HepG2 (cell line): ENCODE measurements at regions not wholly inside any gene's neighbourhood (a gene's known extent, or its start where the extent isn't known, plus 50 kb on each side); places are given as distances from the start of the nearest gene placed in this dataset.
"Not testable (repeated sequence)": the region's sequence is repeated elsewhere in the genome, so short reads cannot be mapped to it uniquely, and the experiment has no call there.

ENCODE experiments used
- ATAC-seq: fragments of 200-7000 bp; cut with Tn5 transposase; 3 replicates; pipeline ENCODE4 v1.9.1; 2020; ENCODE audit warnings: mild to moderate bottlenecking, moderate library complexity
- BruUV-seq: library from RNA; stranded (reverse); fragments of 400-500 nt; replicated peaks from 2 replicates; lab custom pipeline; 2021; lab: Mats Ljungman, UMichigan
- CTCF ChIA-PET: fragments of 300-600 bp; formaldehyde crosslinking; extraction: SDS; loops from one replicate; lab custom pipeline; 2021; ENCODE audit warnings: low total read pairs, inconsistent platforms, low intra/inter-chr PET ratio; lab: Yijun Ruan, JAX
- POLR2A ChIA-PET: fragments of 350-600 bp; sonication (Branson Sonifier 250); formaldehyde crosslinking; loops from one replicate; lab custom pipeline; 2020; ENCODE audit warnings: antibody characterized with exemption, inconsistent platforms; lab: Yijun Ruan, JAX
- DNase-seq: peaks from one replicate; pipeline ENCODE4 v3.0.0-alpha.2; 2015; ENCODE audit warnings: low spot score
- FAIRE-seq: peaks from 3 replicates; lab custom pipeline; 2011; peaks lifted over from hg19 to GRCh38; lab: Jason Lieb, UNC
- H2AFZ ChIP-seq: one replicate; pipeline ENCODE4 v1.6.1; 2011; ENCODE audit warnings: low read length, inconsistent platforms
- H3K27ac ChIP-seq: fragments of 300-600 bp; 3 replicates; pipeline ENCODE4 v1.8.0; 2011; ENCODE audit warnings: mixed run types, mild to moderate bottlenecking, mixed read lengths, low read length, inconsistent platforms; ENCODE audit not compliant: insufficient read depth; ENCODE audit errors: extremely low read length
- H3K27me3 ChIP-seq, 2 experiments: fragments of 200-600 bp in 1 of 2; 2 replicates in 1 of 2; 3 replicates in 1 of 2; pipeline versions ENCODE4 v1.6.0 to v1.8.0; 2011; ENCODE audit warnings: low read length in 2 of 2, mild to moderate bottlenecking in 2 of 2, moderate library complexity in 2 of 2, inconsistent platforms in 1 of 2; ENCODE audit not compliant: insufficient read depth in 2 of 2, control insufficient read depth in 1 of 2
- H3K36me3 ChIP-seq, 2 experiments: fragments of 200-600 bp in 1 of 2; replicated peaks in 1 of 2; 2 replicates in 1 of 2; 3 replicates in 1 of 2; pipeline versions ENCODE4 v1.5.1 to v1.8.0; 2011; ENCODE audit warnings: low read length in 2 of 2, inconsistent platforms in 1 of 2; ENCODE audit not compliant: insufficient read depth in 2 of 2, control insufficient read depth in 1 of 2
- H3K4me1 ChIP-seq: 2 replicates; pipeline ENCODE4 v1.5.1; 2012; ENCODE audit warnings: low read length, inconsistent platforms; ENCODE audit not compliant: insufficient read depth
- H3K4me2 ChIP-seq: 2 replicates; pipeline ENCODE4 v1.6.0; 2011; ENCODE audit warnings: low read depth, low read length, inconsistent platforms
- H3K4me3 ChIP-seq, 3 experiments: fragments of 200-600 bp in 1 of 3; sonication (generic), shearing (Covaris generic) in 1 of 3; replicated peaks in 1 of 3; 2 replicates each; pipeline ENCODE4 v1.5.1; 2011 to 2016; ENCODE audit warnings: low read length in 3 of 3, inconsistent platforms in 2 of 3, low read depth in 2 of 3, mild to moderate bottlenecking in 2 of 3, control low read depth in 1 of 3, mixed read lengths in 1 of 3; ENCODE audit not compliant: insufficient read depth in 1 of 3
- H3K79me2 ChIP-seq: one replicate; pipeline ENCODE4 v1.6.1; 2011; ENCODE audit warnings: low read length, inconsistent platforms; ENCODE audit not compliant: insufficient read depth
- H3K9ac ChIP-seq: 2 replicates; pipeline ENCODE4 v1.6.0; 2011; ENCODE audit warnings: mild to moderate bottlenecking, low read depth, low read length, inconsistent platforms; ENCODE audit not compliant: insufficient read depth
- H3K9me3 ChIP-seq: 2 replicates; pipeline ENCODE4 v1.5.1; 2012; ENCODE audit warnings: mild to moderate bottlenecking, low read length
- H4K20me1 ChIP-seq: 2 replicates; pipeline ENCODE4 v1.6.0; 2011; ENCODE audit warnings: inconsistent platforms, mild to moderate bottlenecking, low read length, moderate library complexity; ENCODE audit not compliant: insufficient read depth
- AHR ChIP-seq: IDR thresholded peaks from 2 replicates; pipeline ENCODE4 v1.6.1; 2018; ENCODE audit warnings: missing genetic modification reagents, missing compliant biosample characterization
- NFE2L1 ChIP-seq: sonication (generic); formaldehyde crosslinking; IDR thresholded peaks from 2 replicates; pipeline ENCODE4 v1.4.0; 2020; ENCODE audit warnings: missing genetic modification reagents, mild to moderate bottlenecking, borderline replicate concordance
- POLR2A ChIP-seq, 2 experiments: IDR thresholded peaks; 2 replicates each; pipeline ENCODE4 v1.6.1; 2011; ENCODE audit warnings: low read depth in 2 of 2, low read length in 2 of 2, mild to moderate bottlenecking in 1 of 2, moderate library complexity in 1 of 2; ENCODE audit not compliant: insufficient read depth in 1 of 2
- STAG1 ChIP-seq: sonication (generic); formaldehyde crosslinking; IDR thresholded peaks from 2 replicates; pipeline ENCODE4 v1.4.0; 2020; ENCODE audit warnings: missing genetic modification reagents
- TMF1 ChIP-seq: sonication (generic); formaldehyde crosslinking; IDR thresholded peaks from 2 replicates; pipeline ENCODE4 v1.8.1; 2022; ENCODE audit warnings: low read depth, missing genetic modification reagents
- ZBTB7B ChIP-seq: sonication (generic); formaldehyde crosslinking; IDR thresholded peaks from 2 replicates; pipeline ENCODE4 v1.4.0; 2020; ENCODE audit warnings: missing genetic modification reagents
- ZNF136 ChIP-seq: sonication (generic); formaldehyde crosslinking; IDR thresholded peaks from 2 replicates; pipeline ENCODE4 v1.8.1; 2022; ENCODE audit warnings: low read depth, mild to moderate bottlenecking, moderate library complexity, missing genetic modification reagents
- ZNF703 ChIP-seq: sonication (generic); formaldehyde crosslinking; IDR thresholded peaks from 2 replicates; pipeline ENCODE4 v1.5.1; 2020; ENCODE audit warnings: missing genetic modification reagents, mild to moderate bottlenecking, moderate library complexity, borderline replicate concordance
- ZZZ3 ChIP-seq: sonication (generic); formaldehyde crosslinking; IDR thresholded peaks from 2 replicates; pipeline ENCODE4 v1.4.0; 2020; ENCODE audit warnings: missing genetic modification reagents, mild to moderate bottlenecking, borderline replicate concordance
- WGBS: methylation state at CpG from one replicate; pipeline ENCODE4 v1.1.6; 2017; ENCODE audit warnings: low lambda C conversion rate; 5-methylcytosine and 5-hydroxymethylcytosine counted together
- in situ Hi-C: cut with HindIII; loops from 2 replicates; pipeline ENCODE4 v1.10.0; 2017; ENCODE audit warnings: low pct_unique_long_range_greater_than_20kb; ENCODE audit not compliant: extremely low pct_ligation_motif_present
- intact Hi-C: fragments of 100-400 bp; cut with micrococcal nuclease; formaldehyde crosslinking; loops from one replicate; pipeline ENCODE4 v1.10.0; 2022; ENCODE audit not compliant: unreplicated experiment
- TF ChIP-seq, protein P1 (sequence below): sonication (generic); formaldehyde crosslinking; IDR thresholded peaks from 2 replicates; pipeline ENCODE4 v1.8.0; 2022; ENCODE audit warnings: mild to moderate bottlenecking, missing genetic modification reagents
- TF ChIP-seq, protein P2 (sequence below): sonication (generic); formaldehyde crosslinking; IDR thresholded peaks from 2 replicates; pipeline ENCODE4 v1.4.0; 2020; ENCODE audit warnings: mild to moderate bottlenecking, missing genetic modification reagents

- TF ChIP-seq TMF1 (no peak), ZNF703 (no peak), ZZZ3 (no peak), ZBTB7B (CRISPR knock-in tag) (no peak), NFE2L1 (CRISPR knock-in tag) (no peak), POLR2A (IDR thresholded peaks at IDR 0.05; ENCODE audit: insufficient read depth in 1 of 2, low read depth in 2 of 2, low read length in 2 of 2) (no peak), STAG1 (no peak), ZNF136 (CRISPR knock-in tag) (no peak), AHR (CRISPR knock-in tag) (no peak)
- TF ChIP-seq, protein P1, sequence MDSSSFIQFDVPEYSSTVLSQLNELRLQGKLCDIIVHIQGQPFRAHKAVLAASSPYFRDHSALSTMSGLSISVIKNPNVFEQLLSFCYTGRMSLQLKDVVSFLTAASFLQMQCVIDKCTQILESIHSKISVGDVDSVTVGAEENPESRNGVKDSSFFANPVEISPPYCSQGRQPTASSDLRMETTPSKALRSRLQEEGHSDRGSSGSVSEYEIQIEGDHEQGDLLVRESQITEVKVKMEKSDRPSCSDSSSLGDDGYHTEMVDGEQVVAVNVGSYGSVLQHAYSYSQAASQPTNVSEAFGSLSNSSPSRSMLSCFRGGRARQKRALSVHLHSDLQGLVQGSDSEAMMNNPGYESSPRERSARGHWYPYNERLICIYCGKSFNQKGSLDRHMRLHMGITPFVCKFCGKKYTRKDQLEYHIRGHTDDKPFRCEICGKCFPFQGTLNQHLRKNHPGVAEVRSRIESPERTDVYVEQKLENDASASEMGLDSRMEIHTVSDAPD, result no peak
- TF ChIP-seq, protein P2, sequence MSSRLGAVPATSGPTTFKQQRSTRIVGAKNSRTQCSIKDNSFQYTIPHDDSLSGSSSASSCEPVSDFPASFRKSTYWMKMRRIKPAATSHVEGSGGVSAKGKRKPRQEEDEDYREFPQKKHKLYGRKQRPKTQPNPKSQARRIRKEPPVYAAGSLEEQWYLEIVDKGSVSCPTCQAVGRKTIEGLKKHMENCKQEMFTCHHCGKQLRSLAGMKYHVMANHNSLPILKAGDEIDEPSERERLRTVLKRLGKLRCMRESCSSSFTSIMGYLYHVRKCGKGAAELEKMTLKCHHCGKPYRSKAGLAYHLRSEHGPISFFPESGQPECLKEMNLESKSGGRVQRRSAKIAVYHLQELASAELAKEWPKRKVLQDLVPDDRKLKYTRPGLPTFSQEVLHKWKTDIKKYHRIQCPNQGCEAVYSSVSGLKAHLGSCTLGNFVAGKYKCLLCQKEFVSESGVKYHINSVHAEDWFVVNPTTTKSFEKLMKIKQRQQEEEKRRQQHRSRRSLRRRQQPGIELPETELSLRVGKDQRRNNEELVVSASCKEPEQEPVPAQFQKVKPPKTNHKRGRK (CRISPR knock-in tag), result no peak
These were observed 1233.0 kb downstream of the JRKL start (continued) for GRCh38 chr11:97622795-97623194.

DNA sequence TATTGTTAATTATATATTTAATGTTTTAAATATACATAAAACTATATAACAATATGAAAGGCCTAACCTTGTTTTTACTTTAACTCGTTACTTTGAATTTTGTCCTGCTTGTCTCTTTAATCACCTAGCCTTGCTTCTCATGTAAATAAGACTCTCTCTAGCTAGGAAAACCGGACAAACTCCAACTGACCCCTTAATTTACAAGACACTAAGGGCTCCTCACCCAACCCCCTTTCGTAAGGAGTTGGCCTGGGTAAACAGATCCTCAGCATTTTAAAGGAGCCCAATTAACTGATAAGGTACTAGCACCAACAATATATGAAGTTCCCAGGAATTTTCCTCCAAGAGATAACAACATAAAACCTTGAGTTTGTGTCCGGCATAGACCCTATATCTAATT, 1246.9 kb downstream of the JRKL start:
- POLR2A ChIA-PET, H3K4me2 ChIP-seq: not testable (repeated sequence)

More for the DNA sequence above, 1246.9 kb downstream of the JRKL start:
- DNase-seq, H3K9ac ChIP-seq, H3K27me3 ChIP-seq, H3K4me1 ChIP-seq, FAIRE-seq, H3K79me2 ChIP-seq, H4K20me1 ChIP-seq, CTCF ChIA-PET, ATAC-seq, H3K27ac ChIP-seq, H3K36me3 ChIP-seq, H3K4me3 ChIP-seq, H2AFZ ChIP-seq, BruUV-seq, in situ Hi-C loops, intact Hi-C loops: not testable (repeated sequence)
- H3K9me3 ChIP-seq, result peaks cover 11% of the 10 kb centered on the region
- WGBS, result 15% methylated on average over 4 of the region's 4 CpGs
